ENCODE measurements at regions not wholly inside any gene's neighbourhood (a gene's known extent, or its start where the extent isn't known, plus 50 kb on each side); places are given as distances from the start of the nearest gene placed in this dataset.

DNA sequence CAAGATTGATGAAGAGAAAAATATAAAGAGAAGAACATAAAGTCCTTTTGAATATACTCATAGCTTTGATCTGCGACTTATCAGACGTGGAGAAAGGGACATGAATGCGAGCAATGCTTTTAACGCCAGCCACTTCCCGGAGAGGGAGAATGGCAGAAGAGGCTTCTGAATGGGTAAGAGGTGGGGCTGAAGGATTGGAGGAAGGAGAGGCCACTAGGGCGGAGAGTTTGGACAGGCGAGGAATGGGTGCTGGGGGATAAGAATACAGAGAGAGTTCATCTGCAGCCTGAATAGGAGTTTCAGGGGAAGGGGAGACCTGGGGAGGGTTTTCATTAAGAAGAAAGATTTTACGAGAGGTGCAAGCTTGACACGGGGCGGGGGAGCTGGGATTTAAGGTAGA lies 2534.9 kb downstream of the PCDH7 start:
- no peaks in the 10 kb centered on the region for H4K20me1 ChIP-seq (ENCODE audit: insufficient read depth, low read length)
- no peak overlapping the region for H2AFZ ChIP-seq (ENCODE audit: insufficient read depth, low read depth, low read length, poor library complexity, severe bottlenecking)
- 93% methylated on average over 10 of the region's 10 CpGs for WGBS (ENCODE audit: insufficient coverage)
- Mint-ChIP-seq H3K27ac (no peak overlapping the region), H3K9me3 (peaks cover 0 to 13% (median 2%) of the 10 kb centered on the region in 7 donors), H3K27me3 (ENCODE audit: low read depth in 3 of 3) (no peaks in the 10 kb centered on the region), H3K36me3 (no peaks in the 10 kb centered on the region), H3K4me1 (no peaks in the 10 kb centered on the region), H3K4me3 (no peak overlapping the region)
- H3K4me2 ChIP-seq (replicated peaks; ENCODE audit: extremely low read depth, low read length, poor library complexity, severe bottlenecking), result no peak overlapping the region
- no peaks in the 10 kb centered on the region for H3K36me3 ChIP-seq (replicated peaks in 1 of 2; ENCODE audit: control insufficient read depth in 1 of 2, insufficient read depth in 2 of 2, low read length in 2 of 2)
- H3K27ac ChIP-seq (ENCODE audit: low read depth in 1 of 2, low read length in 2 of 2), result no peak overlapping the region
- no peaks in the 10 kb centered on the region for H3K79me2 ChIP-seq (ENCODE audit: insufficient read depth, low read length)
- no peak overlapping the region for H3K4me3 ChIP-seq (replicated peaks in 1 of 3; ENCODE audit: low read depth in 2 of 3, low read length in 3 of 3)
- H3K4me1 ChIP-seq (ENCODE audit: control insufficient read depth in 1 of 2, insufficient read depth in 2 of 2, low read length in 2 of 2), result no peaks in the 10 kb centered on the region
- no peak overlapping the region for H3K9ac ChIP-seq (ENCODE audit: insufficient read depth, low read length, poor library complexity, severe bottlenecking)
- no peak for DNase-seq
- no peaks in the 10 kb centered on the region for H3K9me3 ChIP-seq (replicated peaks in 1 of 2; ENCODE audit: control insufficient read depth in 1 of 2, insufficient read depth in 1 of 2, low read length in 2 of 2)
- TF ChIP-seq, protein P1, sequence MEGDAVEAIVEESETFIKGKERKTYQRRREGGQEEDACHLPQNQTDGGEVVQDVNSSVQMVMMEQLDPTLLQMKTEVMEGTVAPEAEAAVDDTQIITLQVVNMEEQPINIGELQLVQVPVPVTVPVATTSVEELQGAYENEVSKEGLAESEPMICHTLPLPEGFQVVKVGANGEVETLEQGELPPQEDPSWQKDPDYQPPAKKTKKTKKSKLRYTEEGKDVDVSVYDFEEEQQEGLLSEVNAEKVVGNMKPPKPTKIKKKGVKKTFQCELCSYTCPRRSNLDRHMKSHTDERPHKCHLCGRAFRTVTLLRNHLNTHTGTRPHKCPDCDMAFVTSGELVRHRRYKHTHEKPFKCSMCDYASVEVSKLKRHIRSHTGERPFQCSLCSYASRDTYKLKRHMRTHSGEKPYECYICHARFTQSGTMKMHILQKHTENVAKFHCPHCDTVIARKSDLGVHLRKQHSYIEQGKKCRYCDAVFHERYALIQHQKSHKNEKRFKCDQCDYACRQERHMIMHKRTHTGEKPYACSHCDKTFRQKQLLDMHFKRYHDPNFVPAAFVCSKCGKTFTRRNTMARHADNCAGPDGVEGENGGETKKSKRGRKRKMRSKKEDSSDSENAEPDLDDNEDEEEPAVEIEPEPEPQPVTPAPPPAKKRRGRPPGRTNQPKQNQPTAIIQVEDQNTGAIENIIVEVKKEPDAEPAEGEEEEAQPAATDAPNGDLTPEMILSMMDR (IDR thresholded peaks at IDR 0.05), result no peak
- intact Hi-C loops (cut with micrococcal nuclease), result no loop called here
- no peaks in the 10 kb centered on the region for H3K27me3 ChIP-seq (ENCODE audit: control insufficient read depth in 2 of 2, insufficient read depth in 2 of 2, low read length in 2 of 2)

DNA sequence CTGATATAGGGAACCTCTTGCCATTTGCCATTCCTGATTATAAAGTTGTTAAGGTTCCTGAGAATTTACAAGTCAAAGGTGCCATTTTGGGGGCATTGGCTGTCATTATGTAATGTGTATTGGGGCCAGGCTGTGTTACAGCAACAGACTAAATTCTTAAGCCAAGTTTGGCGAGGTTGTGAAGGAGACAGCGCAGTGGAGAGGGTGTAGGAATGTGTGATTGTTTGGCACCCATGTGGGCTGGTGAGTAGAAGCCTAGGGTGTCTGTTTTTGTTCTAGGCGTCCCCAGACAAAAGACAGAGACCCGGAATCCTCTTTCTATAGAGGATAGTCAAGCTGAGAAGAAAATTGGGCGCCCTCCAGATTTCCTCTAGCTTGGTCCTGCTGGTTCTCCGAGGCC lies 2535.3 kb downstream of the PCDH7 start:
- no peaks in the 10 kb centered on the region for H3K79me2 ChIP-seq (ENCODE audit: insufficient read depth, low read length)
- TF ChIP-seq, protein P1 (IDR thresholded peaks at IDR 0.05), result no peak
- no peaks in the 10 kb centered on the region for H4K20me1 ChIP-seq (ENCODE audit: insufficient read depth, low read length)
- no peak overlapping the region for H3K27ac ChIP-seq (ENCODE audit: low read depth in 1 of 2, low read length in 2 of 2)
- intact Hi-C loops (cut with micrococcal nuclease), result no loop called here
- H3K4me1 ChIP-seq (ENCODE audit: control insufficient read depth in 1 of 2, insufficient read depth in 2 of 2, low read length in 2 of 2), result no peaks in the 10 kb centered on the region
- H3K36me3 Mint-ChIP-seq, result no peaks in the 10 kb centered on the region
- no peak overlapping the region for H3K27ac Mint-ChIP-seq
- no peak overlapping the region for H3K4me3 Mint-ChIP-seq
- H3K4me2 ChIP-seq (replicated peaks; ENCODE audit: extremely low read depth, low read length, poor library complexity, severe bottlenecking), result no peak overlapping the region
- H3K4me1 Mint-ChIP-seq, result no peaks in the 10 kb centered on the region
- no peak overlapping the region for H3K4me3 ChIP-seq (replicated peaks in 1 of 3; ENCODE audit: low read depth in 2 of 3, low read length in 3 of 3)
- no peaks in the 10 kb centered on the region for H3K27me3 ChIP-seq (ENCODE audit: control insufficient read depth in 2 of 2, insufficient read depth in 2 of 2, low read length in 2 of 2)
- no peak overlapping the region for H2AFZ ChIP-seq (ENCODE audit: insufficient read depth, low read depth, low read length, poor library complexity, severe bottlenecking)
- no peak overlapping the region for H3K9ac ChIP-seq (ENCODE audit: insufficient read depth, low read length, poor library complexity, severe bottlenecking)
- H3K27me3 Mint-ChIP-seq (ENCODE audit: low read depth in 3 of 3), result no peaks in the 10 kb centered on the region
- no peak for DNase-seq
- no peaks in the 10 kb centered on the region for H3K36me3 ChIP-seq (replicated peaks in 1 of 2; ENCODE audit: control insufficient read depth in 1 of 2, insufficient read depth in 2 of 2, low read length in 2 of 2)
- H3K9me3 ChIP-seq (replicated peaks in 1 of 2; ENCODE audit: control insufficient read depth in 1 of 2, insufficient read depth in 1 of 2, low read length in 2 of 2), result no peaks in the 10 kb centered on the region
- 80% methylated on average over 5 of the region's 6 CpGs for WGBS (ENCODE audit: insufficient coverage)
- peaks cover 0 to 10% (median 0%) of the 10 kb centered on the region in 7 donors for H3K9me3 Mint-ChIP-seq
